DND-41 (cell line): ENCODE measurements at regions not wholly inside any gene's neighbourhood (a gene's known extent, or its start where the extent isn't known, plus 50 kb on each side); places are given as distances from the start of the nearest gene placed in this dataset.

Source experiments
- EZH2 ChIP-seq: IDR thresholded peaks from 3 replicates; pipeline ENCODE4 v1.6.1; 2012; ENCODE audit warnings: borderline replicate concordance, low read depth, mild to moderate bottlenecking, moderate library complexity, low read length, inconsistent platforms; ENCODE audit not compliant: severe bottlenecking
- TF ChIP-seq, protein P1 (sequence below): IDR thresholded peaks from 2 replicates; pipeline ENCODE4 v1.5.1; 2012; ENCODE audit warnings: borderline replicate concordance, low read length, moderate library complexity, mild to moderate bottlenecking; ENCODE audit not compliant: poor library complexity, severe bottlenecking; ENCODE audit errors: extremely low read depth

DNA sequence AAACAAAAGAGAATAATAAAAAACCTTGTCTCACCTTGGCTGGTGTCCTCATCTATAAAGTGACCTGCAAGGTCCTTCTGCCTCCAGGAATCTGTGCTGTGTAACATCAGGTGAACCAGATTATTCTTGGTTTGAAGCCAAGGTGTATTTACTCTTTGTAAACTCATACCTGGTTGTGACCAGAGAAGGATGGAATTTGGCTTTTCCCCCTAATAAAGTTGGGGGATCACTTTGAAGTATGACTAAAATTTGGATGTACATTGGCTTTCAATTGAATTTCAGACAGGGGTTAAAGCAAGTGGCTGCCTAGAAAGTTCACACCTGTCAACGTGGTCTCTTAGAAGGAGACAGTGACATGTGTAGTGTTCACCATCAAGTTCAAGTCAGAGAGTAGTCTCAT, 100.1 kb downstream of the SCP2D1 start:
- TF ChIP-seq, protein P1, sequence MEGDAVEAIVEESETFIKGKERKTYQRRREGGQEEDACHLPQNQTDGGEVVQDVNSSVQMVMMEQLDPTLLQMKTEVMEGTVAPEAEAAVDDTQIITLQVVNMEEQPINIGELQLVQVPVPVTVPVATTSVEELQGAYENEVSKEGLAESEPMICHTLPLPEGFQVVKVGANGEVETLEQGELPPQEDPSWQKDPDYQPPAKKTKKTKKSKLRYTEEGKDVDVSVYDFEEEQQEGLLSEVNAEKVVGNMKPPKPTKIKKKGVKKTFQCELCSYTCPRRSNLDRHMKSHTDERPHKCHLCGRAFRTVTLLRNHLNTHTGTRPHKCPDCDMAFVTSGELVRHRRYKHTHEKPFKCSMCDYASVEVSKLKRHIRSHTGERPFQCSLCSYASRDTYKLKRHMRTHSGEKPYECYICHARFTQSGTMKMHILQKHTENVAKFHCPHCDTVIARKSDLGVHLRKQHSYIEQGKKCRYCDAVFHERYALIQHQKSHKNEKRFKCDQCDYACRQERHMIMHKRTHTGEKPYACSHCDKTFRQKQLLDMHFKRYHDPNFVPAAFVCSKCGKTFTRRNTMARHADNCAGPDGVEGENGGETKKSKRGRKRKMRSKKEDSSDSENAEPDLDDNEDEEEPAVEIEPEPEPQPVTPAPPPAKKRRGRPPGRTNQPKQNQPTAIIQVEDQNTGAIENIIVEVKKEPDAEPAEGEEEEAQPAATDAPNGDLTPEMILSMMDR, result no peak
- no peak for TF ChIP-seq EZH2
